ENCODE measurements at regions not wholly inside any gene's neighbourhood (a gene's known extent, or its start where the extent isn't known, plus 50 kb on each side); places are given as distances from the start of the nearest gene placed in this dataset.
"Not testable (repeated sequence)": the region's sequence is repeated elsewhere in the genome, so short reads cannot be mapped to it uniquely, and the experiment has no call there.

- DNase-seq (ENCODE audit: low read depth in 2 of 2) = no peak
Observed at GRCh38 chr20:11511821-11512220, 405.9 kb upstream of the BTBD3 start.

GRCh38 chr20:11513241-11513745 lies 404.4 kb upstream of the BTBD3 start:
- not testable (repeated sequence) for DNase-seq (ENCODE audit: low read depth in 2 of 2)

- DNase-seq (ENCODE audit: low read depth in 2 of 2) = no peak
Observed at GRCh38 chr20:11516448-11516847, 401.2 kb upstream of the BTBD3 start.

DNA sequence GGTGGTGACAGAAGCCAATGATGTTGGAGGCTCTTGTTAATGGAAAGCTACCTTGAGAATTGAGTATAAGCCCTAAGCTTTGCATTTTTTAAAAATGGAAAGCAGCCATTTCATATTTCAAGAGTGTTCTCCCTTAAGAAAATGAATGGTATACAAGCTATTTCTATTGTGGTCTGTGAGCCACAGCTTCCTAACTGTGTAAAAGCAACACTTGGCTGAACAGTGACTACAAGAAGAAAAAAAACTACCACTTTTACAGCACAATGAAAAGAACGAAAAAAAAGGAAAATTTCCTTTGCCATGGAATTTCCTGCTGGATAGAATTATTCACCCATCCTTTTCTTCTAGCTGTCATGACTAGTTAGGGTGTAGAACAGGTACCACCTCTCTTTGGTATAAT lies 397.1 kb upstream of the BTBD3 start:
- DNase-seq (ENCODE audit: low read depth in 2 of 2) = no peak

DNA sequence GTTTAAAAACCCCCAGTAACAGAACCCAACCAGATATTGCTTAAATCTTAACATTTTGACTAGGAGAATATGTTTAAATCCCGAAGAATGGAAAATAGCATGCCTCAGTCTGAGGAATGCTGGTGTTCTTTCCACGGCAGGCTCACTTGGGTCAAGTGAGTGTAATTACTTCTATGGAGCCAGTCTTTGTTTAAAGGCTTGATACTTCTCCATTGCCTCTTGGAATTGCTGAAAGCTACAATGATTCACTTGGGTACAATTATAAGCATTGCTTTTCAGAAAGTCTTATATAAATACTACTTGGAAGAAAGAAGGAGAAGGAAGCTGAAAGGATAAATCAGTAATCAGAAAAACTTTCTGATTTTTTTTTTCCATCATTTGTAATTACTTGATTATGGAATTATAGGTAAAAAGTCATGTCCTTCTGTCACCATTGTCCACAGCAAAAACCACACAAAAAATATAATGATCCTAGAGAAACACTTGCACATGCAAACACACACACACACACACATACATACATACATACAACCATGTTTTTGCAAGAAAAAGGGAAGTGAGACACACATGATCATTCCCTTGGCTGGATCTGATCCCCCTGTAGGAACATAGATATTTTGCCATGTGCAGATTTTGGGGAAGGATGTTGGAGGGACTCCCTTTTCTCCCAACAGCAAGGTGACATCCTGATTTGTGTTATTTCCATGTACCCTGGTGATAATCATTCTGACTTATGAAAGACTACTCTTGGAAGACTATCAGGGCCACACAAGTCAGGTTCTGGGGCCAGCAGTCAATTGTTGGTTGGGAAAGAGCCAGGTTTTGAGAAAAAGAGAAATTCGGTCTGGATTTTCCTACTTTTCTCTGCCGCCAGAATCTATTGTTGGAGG lies 396.0 kb upstream of the BTBD3 start:
- DNase-seq (ENCODE audit: low read depth in 2 of 2) = no peak

- DNase-seq (ENCODE audit: low read depth in 2 of 2) = no peak
Observed at GRCh38 chr20:11522366-11522741, 395.3 kb upstream of the BTBD3 start.

DNA sequence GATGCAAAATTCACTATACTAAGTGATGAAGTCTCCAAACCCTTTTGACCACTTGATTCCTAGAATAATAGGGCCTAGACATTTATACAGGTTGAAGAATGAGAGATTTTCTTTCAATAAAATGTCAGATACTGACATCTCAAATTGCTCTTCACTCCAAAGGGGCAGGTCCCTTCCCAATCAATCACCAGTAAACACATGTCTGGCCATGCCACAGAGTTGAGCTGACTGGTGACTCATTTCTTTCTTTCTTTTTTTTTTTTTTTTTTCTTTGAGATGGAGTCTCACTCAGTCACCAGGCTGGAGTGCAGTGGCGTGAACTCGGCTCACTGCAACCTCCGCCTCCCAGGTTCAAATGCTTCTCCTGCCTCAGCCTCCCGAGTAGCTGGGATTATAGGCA lies 388.6 kb upstream of the BTBD3 start:
- DNase-seq (ENCODE audit: low read depth in 2 of 2) = no peak

GRCh38 chr20:11537032-11537431 lies 380.7 kb upstream of the BTBD3 start:
- DNase-seq (ENCODE audit: low read depth in 2 of 2) = no peak

DNA sequence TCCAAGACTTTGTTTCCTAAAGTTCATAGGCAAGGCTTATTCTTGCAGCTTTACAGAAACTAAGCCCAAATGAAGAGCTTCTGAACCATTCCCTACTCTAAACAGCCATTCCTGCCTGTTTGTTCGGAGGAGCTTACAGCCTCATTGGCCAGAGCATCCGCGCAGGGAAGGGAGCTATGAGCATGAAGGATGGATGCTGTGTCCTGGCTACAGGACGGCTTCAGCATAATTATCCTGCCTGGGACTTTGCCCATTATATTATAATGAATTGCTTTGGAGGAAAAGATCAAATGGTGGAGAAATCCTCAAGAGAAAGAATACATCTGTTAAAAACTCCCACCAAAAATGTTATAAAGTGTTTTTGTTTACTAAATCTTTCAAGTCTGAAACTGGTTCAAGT lies 378.2 kb upstream of the BTBD3 start:
- DNase-seq (ENCODE audit: low read depth in 2 of 2) = no peak

DNA sequence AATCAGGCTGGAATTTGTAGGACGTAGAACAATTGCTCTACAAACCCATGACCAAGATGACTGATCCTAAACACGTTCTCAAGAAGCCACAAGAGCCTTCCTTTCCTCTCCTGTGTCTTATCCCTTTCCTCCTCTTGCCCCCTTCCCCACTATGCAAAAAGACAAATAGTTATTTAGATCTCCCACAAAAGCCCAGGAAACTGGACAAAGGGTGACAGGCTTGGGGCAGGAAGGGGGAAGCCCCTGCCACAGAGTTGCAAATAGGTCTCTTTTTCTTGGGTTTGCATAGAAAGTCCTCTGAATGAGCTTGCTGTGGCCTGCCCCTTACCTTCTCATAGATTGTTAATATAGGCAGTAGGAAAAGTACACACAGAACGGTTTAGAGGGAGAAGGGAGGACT lies 377.1 kb upstream of the BTBD3 start:
- no peak for DNase-seq (ENCODE audit: low read depth in 2 of 2)

DNA sequence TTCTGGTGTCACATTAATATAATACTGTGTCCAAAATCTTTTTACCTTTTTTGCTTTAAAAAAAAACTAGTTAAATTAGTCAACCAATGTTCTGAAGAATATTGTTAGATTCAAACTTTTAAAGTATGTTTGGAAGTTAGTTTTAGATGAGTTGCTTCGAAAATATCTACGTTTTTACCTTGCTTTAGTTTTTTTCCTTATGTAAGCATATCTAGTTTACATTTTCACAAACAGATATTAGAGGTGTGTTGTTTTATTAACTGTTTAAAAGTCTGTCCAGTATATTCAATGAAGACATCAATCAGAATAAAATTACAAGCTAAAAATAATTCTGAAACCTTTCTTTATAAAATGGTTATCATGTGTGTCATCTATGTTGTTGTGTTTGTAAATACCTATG lies 375.0 kb upstream of the BTBD3 start:
- no peak for DNase-seq (ENCODE audit: low read depth in 2 of 2)

GRCh38 chr20:11544029-11544678 lies 373.5 kb upstream of the BTBD3 start:
- DNase-seq (ENCODE audit: low read depth in 2 of 2) = no peak

DNA sequence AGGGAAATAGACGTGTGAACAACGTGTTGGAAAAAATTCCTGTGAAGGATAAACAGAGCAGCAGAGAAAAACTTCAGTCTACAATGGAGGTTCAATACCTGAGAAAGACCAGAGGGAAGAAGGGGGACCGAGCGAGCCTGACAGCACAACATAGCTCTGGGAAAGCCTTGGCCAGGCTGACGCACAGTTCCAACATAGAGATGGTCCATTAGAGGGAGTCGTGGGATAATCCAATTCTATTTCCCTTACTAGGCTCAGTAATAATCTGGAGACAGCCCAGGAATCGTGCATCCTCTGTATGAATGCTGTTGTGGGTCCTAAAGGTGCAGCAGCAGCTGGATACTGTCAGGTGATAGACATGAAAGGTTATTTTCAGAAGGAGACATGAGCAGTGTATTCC lies 370.8 kb upstream of the BTBD3 start:
- DNase-seq (ENCODE audit: low read depth in 2 of 2) = no peak

DNA sequence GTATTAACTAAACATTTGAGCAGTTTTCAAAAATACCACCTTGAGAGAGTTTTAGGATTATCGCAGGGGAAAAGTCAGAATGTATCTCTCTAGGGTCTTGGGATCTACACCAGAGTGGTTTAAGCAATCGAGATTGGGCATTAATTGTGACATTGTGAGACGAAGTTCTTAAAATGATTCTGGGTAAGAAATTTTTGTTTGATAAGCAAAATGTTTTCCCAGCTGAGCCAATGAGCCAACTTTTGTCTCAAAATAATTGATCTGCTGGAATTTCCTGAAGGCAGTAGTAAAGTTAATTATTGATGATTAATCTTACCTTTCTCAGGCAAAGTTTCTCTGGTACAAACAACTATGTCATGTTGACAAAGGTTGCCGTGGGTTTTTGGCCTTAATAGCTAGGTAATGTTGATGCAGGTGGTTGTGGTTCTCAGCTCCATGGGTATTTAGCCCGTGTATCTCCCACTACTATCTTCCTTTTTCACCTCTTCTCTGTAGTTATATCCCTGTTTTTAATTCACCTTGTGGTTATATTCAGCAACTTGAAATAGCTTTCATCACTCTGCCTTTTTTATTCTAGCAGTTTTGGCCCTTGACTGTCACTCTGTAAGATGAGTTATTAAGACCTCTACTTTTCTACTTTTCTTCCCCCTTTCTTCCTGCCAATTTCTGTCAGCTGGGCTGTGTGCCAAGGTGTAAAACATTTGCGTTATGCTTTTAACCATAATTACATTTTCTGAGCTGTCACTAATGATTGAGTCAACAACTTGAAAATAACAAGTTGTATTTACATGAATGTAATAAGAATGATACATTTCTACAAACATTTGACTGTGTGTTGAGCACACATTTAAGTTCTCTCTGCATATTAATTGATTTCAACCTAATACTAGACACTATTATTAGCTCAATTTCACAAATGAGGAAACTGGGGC lies 368.3 kb upstream of the BTBD3 start:
- no peak for DNase-seq (ENCODE audit: low read depth in 2 of 2)

DNA sequence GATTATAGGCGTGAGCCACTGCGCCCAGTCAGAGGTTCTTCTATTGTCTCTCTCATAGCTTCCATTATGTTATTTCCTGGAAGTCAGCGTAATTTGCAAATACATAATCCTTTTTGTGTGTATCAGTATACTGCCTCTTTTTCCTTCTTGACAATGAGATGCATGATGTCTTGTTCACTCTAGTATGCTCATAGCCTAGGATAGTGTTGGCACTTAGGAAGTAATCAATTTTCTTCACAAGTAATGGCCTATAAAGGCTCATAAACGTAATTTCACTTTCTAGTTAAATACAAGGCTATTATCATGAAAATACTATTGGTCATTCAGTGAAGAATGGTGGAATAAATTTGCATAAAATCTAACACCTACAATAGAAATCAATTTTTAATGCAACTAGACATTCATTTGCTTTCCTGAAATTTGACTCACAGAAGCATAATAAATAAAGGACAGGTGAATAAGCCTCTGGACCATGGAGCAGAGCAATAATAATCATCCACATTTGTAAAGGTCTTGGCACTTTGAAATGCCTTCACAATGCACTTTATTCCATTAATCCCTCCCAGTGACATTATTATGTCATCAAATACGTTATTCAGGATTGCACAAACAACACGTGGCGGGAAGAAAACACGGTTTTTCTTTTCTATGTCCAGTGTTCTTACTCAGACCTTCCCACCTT lies 366.9 kb upstream of the BTBD3 start:
- DNase-seq (ENCODE audit: low read depth in 2 of 2) = no peak

GRCh38 chr20:11551479-11551878 lies 366.2 kb upstream of the BTBD3 start:
- no peak for DNase-seq (ENCODE audit: low read depth in 2 of 2)

DNA sequence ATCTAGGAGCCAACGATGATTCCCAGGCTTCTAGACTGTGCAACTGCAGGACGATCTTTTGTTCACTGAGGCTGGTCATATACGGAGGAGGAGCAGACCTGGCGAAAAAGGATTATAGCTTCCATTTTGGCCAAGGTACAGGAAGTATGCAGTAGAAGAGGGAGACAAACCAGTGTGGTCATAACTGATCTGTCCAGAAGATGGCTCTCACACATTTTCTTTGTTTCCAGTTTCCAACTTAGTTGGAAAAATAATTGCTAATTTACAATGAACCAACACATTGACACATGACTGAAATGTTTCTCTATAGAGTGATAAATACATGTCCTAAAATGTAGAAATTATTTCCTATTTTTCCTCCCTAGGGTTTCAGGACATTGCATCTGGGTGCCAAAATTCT lies 364.1 kb upstream of the BTBD3 start:
- DNase-seq (ENCODE audit: low read depth in 2 of 2) = no peak

- no peak for DNase-seq (ENCODE audit: low read depth in 2 of 2)
Observed at GRCh38 chr20:11555510-11555909, 362.2 kb upstream of the BTBD3 start.

GRCh38 chr20:11556410-11556809 lies 361.3 kb upstream of the BTBD3 start:
- DNase-seq (ENCODE audit: low read depth in 2 of 2) = no peak

- no peak for DNase-seq (ENCODE audit: low read depth in 2 of 2)
Observed at GRCh38 chr20:11564491-11564890, 353.2 kb upstream of the BTBD3 start.

GRCh38 chr20:11569163-11569562 lies 348.5 kb upstream of the BTBD3 start:
- no peak for DNase-seq (ENCODE audit: low read depth in 2 of 2)

GRCh38 chr20:11573507-11573906 lies 344.2 kb upstream of the BTBD3 start:
- no peak for DNase-seq (ENCODE audit: low read depth in 2 of 2)
